ENCODE measurements at regions not wholly inside any gene's neighbourhood (a gene's known extent, or its start where the extent isn't known, plus 50 kb on each side); places are given as distances from the start of the nearest gene placed in this dataset.

DNA sequence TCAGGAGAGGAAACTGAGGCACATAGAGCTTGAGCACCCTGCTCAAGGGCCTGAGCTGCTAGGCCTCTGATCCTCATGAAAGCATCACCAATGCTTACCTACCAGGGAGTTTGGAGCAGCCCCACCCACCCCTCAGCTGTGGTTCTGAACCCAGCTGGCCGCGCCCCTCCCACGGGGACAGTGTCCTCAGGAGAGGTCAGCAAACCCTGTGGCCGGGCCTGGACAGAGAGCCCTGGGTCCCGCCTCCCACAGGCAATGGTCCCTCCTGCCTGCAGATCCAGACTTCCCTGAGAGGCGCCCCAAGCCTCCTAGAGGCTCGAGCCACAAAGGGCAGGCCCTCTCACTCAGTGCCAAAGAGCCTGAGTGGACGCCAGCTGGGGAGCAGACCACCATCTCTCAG lies 184.9 kb downstream of the BRD1 start:
- Histone ChIP-seq H4K8ac (ENCODE audit: low read depth in 2 of 2, low read length in 2 of 2) (no peak overlapping the region), H3K14ac (replicated peaks; ENCODE audit: low read depth, low read length) (no peak overlapping the region), H3K4me1 (ENCODE audit: control insufficient read depth, insufficient read depth, low read length) (no peaks in the 10 kb centered on the region), H2AFZ (replicated peaks; ENCODE audit: low read length, poor library complexity) (no peak overlapping the region), H4K5ac (ENCODE audit: low read depth, low read length) (no peak overlapping the region), H3K4me3 (ENCODE audit: insufficient read depth, low read depth, low read length) (no peak overlapping the region), H3K9ac (ENCODE audit: low read depth, low read length) (no peak overlapping the region), H3K36me3 (ENCODE audit: control insufficient read depth, insufficient read depth, low read length) (no peaks in the 10 kb centered on the region), H2BK20ac (ENCODE audit: low read depth, low read length) (no peak overlapping the region), H3K27ac (ENCODE audit: insufficient read depth, low read length) (no peak overlapping the region), H2AK9ac (replicated peaks; ENCODE audit: low read depth, low read length, poor library complexity) (no peak overlapping the region), H2BK5ac (ENCODE audit: low read depth, low read length, poor library complexity, severe bottlenecking) (no peak overlapping the region), H3K4me2 (ENCODE audit: low read depth, low read length) (no peak overlapping the region), H4K91ac (ENCODE audit: insufficient read depth, low read depth, low read length) (no peak overlapping the region), H3K4ac (ENCODE audit: low read depth, low read length) (no peak overlapping the region), H3K9me3 (ENCODE audit: control insufficient read depth, insufficient read depth, low read length) (peaks cover 38% of the 10 kb centered on the region), H2AK5ac (ENCODE audit: low read depth, low read length) (no peak overlapping the region), H2BK15ac (ENCODE audit: low read depth, low read length) (no peak overlapping the region), H3K27me3 (ENCODE audit: control insufficient read depth, insufficient read depth, low read length) (no peaks in the 10 kb centered on the region), H3K9me1 (ENCODE audit: insufficient read depth, low read length) (no peaks in the 10 kb centered on the region), H2BK120ac (ENCODE audit: low read depth, low read length) (no peak overlapping the region), H4K20me1 (ENCODE audit: insufficient read depth, low read length) (no peaks in the 10 kb centered on the region), H3K18ac (ENCODE audit: low read depth, low read length) (no peak overlapping the region), H3K79me1 (ENCODE audit: low read depth in 1 of 2, low read length in 2 of 2) (no peaks in the 10 kb centered on the region), H3K23ac (ENCODE audit: low read depth, low read length) (no peak overlapping the region), H3K56ac (ENCODE audit: extremely low read depth, insufficient read depth, low read length) (no peak overlapping the region)
- in situ Hi-C loops (cut with MboI; ENCODE audit: low sequenced_read_pairs) (no loop called here), dilution Hi-C loops (cut with HindIII; ENCODE audit: low sequenced_read_pairs, unreplicated experiment) (no loop called here), intact Hi-C loops (cut with micrococcal nuclease) (no loop called here)
- CTCF ChIA-PET = no interaction called here
- 0% methylated on average over 1 of the region's 8 CpGs; no CpG with 5 or more reads in 1 of the 2 experiments for WGBS, 2 experiments (ENCODE audit: extremely low coverage in 2 of 2, insufficient read length in 1 of 2)
- no peak for DNase-seq
- no TSS peak for BruUV-seq (replicated peaks)
- ATAC-seq (ENCODE audit: low read depth) = no peak
- TF ChIP-seq BHLHE40 (IDR thresholded peaks at IDR 0.05; ENCODE audit: low read depth, low read length) (no peak), NFE2L2 (IDR thresholded peaks at IDR 0.05; ENCODE audit: low read depth, low read length) (no peak)
- POLR2A ChIA-PET (ENCODE audit: unreplicated experiment) = no interaction called here

Data from IMR-90 (cell line).